ENCODE measurements at regions not wholly inside any gene's neighbourhood (a gene's known extent, or its start where the extent isn't known, plus 50 kb on each side); places are given as distances from the start of the nearest gene placed in this dataset.
"Not testable (repeated sequence)": the region's sequence is repeated elsewhere in the genome, so short reads cannot be mapped to it uniquely, and the experiment has no call there.

GRCh38 chr10:84965468-84965867, 637.1 kb downstream of the CCSER2 start:
- no peak for TF ChIP-seq CTCF (IDR thresholded peaks at IDR 0.05; ENCODE audit: low read depth, low read length, missing control alignments)
- Histone ChIP-seq H3K27me3 (replicated peaks) (no peaks in the 10 kb centered on the region), H3K27ac (no peak overlapping the region), H3K36me3 (replicated peaks) (no peaks in the 10 kb centered on the region), H3K4me3 (ENCODE audit: low read depth, low read length) (no peak overlapping the region)
- no peak for DNase-seq
- in situ Hi-C loops (cut with HindIII; ENCODE audit: low pct_ligation_motif_present, low sequenced_read_pairs) = no loop called here

- no peaks in the 10 kb centered on the region for H3K36me3 ChIP-seq (replicated peaks)
Observed at GRCh38 chr10:84966708-84967441, 638.5 kb downstream of the CCSER2 start.

GRCh38 chr10:84969297-84969696, 640.9 kb downstream of the CCSER2 start:
- H3K4me3 ChIP-seq (ENCODE audit: low read depth, low read length); H3K27ac ChIP-seq; in situ Hi-C loops (cut with HindIII; ENCODE audit: low pct_ligation_motif_present, low sequenced_read_pairs); DNase-seq; H3K36me3 ChIP-seq (replicated peaks); H3K27me3 ChIP-seq (replicated peaks): not testable (repeated sequence)

More at GRCh38 chr10:84966708-84967441, 638.5 kb downstream of the CCSER2 start:
- no peak for DNase-seq
- H3K4me3 ChIP-seq (ENCODE audit: low read depth, low read length) = no peak overlapping the region
- H3K27me3 ChIP-seq (replicated peaks) = no peaks in the 10 kb centered on the region
- TF ChIP-seq CTCF (IDR thresholded peaks at IDR 0.05; ENCODE audit: low read depth, low read length, missing control alignments) = no peak
- no peak overlapping the region for H3K27ac ChIP-seq
- in situ Hi-C loops (cut with HindIII; ENCODE audit: low pct_ligation_motif_present, low sequenced_read_pairs) = no loop called here

GRCh38 chr10:84987039-84987438, 658.6 kb downstream of the CCSER2 start:
- Histone ChIP-seq H3K36me3 (replicated peaks) (no peaks in the 10 kb centered on the region), H3K4me3 (ENCODE audit: low read depth, low read length) (no peak overlapping the region), H3K27me3 (replicated peaks) (no peaks in the 10 kb centered on the region), H3K27ac (no peak overlapping the region)
- no peak for TF ChIP-seq CTCF (IDR thresholded peaks at IDR 0.05; ENCODE audit: low read depth, low read length, missing control alignments)
- DNase-seq = no peak
- in situ Hi-C loops (cut with HindIII; ENCODE audit: low pct_ligation_motif_present, low sequenced_read_pairs) = no loop called here

GRCh38 chr10:84988011-84988410, 659.6 kb downstream of the CCSER2 start:
- in situ Hi-C loops (cut with HindIII; ENCODE audit: low pct_ligation_motif_present, low sequenced_read_pairs) = no loop called here
- Histone ChIP-seq H3K27me3 (replicated peaks) (no peaks in the 10 kb centered on the region), H3K4me3 (ENCODE audit: low read depth, low read length) (no peak overlapping the region), H3K36me3 (replicated peaks) (no peaks in the 10 kb centered on the region), H3K27ac (no peak overlapping the region)
- no peak for TF ChIP-seq CTCF (IDR thresholded peaks at IDR 0.05; ENCODE audit: low read depth, low read length, missing control alignments)
- DNase-seq = no peak

- Histone ChIP-seq H3K36me3 (replicated peaks) (no peaks in the 10 kb centered on the region), H3K4me3 (ENCODE audit: low read depth, low read length) (no peak overlapping the region), H3K27me3 (replicated peaks) (no peaks in the 10 kb centered on the region), H3K27ac (no peak overlapping the region)
- TF ChIP-seq CTCF (IDR thresholded peaks at IDR 0.05; ENCODE audit: low read depth, low read length, missing control alignments) = no peak
- no peak for DNase-seq
- in situ Hi-C loops (cut with HindIII; ENCODE audit: low pct_ligation_motif_present, low sequenced_read_pairs) = no loop called here
Observed at GRCh38 chr10:84990713-84991112, 662.3 kb downstream of the CCSER2 start.
